Uterus (tissue), 3 donors: ENCODE measurements at regions not wholly inside any gene's neighbourhood (a gene's known extent, or its start where the extent isn't known, plus 50 kb on each side); places are given as distances from the start of the nearest gene placed in this dataset.

ENCODE experiments used
- DNase-seq, 2 donors: peaks; one replicate each; pipeline ENCODE4 v3.0.0-alpha.2; 2019 to 2020
- H3K27ac ChIP-seq, 2 donors: fragments of 200-600 bp; sonication (generic); 1 replicate in 1 of 2; 2 replicates in 1 of 2; pipeline ENCODE4 v1.5.1; 2016 to 2018
- H3K27me3 ChIP-seq, 2 donors: fragments of 200-600 bp; sonication (generic); one replicate each; pipeline ENCODE4 v1.5.1; 2018 to 2019; ENCODE audit warnings: control low read depth in 1 of 2
- H3K36me3 ChIP-seq, 2 donors: fragments of 200-600 bp; sonication (generic); one replicate each; pipeline ENCODE4 v1.5.1; 2019; ENCODE audit warnings: control low read depth in 1 of 2
- H3K4me1 ChIP-seq, 2 donors: fragments of 200-600 bp; sonication (generic); one replicate each; pipeline ENCODE4 v1.5.1; 2018 to 2019; ENCODE audit warnings: control low read depth in 1 of 2
- H3K4me3 ChIP-seq, 2 donors: fragments of 200-600 bp; sonication (generic); 1 replicate in 1 of 2; 2 replicates in 1 of 2; pipeline ENCODE4 v1.5.1; 2018 to 2019; ENCODE audit warnings: mild to moderate bottlenecking in 1 of 2
- H3K9me3 ChIP-seq, 2 donors: fragments of 200-600 bp; sonication (generic); one replicate each; pipeline ENCODE4 v1.5.1; 2019; ENCODE audit warnings: control low read depth in 1 of 2
- POLR2A ChIP-seq, 2 donors: fragments of 450-650 bp; IDR thresholded peaks; one replicate each; pipeline ENCODE4 v1.6.1; 2016; ENCODE audit warnings: antibody characterized with exemption in 2 of 2, mild to moderate bottlenecking in 1 of 2, moderate library complexity in 1 of 2
- intact Hi-C: fragments of 100-400 bp; cut with DNase I; formaldehyde crosslinking; loops from one replicate; pipeline ENCODE4 v1.15.1; 2023; ENCODE audit warnings: low total_unique reads
- TF ChIP-seq, protein P1 (sequence below), 4 experiments: fragments of 200-600 bp in 2 of 4; fragments of 450-650 bp in 2 of 4; sonication (generic) in 2 of 4; IDR thresholded peaks; one replicate each; pipeline ENCODE4 v1.5.1; 2016 to 2019; ENCODE audit warnings: antibody characterized with exemption in 4 of 4, mild to moderate bottlenecking in 2 of 4, moderate library complexity in 1 of 4
- donor health status: DM: yes; HTN: yes; CAD: no.

DNA sequence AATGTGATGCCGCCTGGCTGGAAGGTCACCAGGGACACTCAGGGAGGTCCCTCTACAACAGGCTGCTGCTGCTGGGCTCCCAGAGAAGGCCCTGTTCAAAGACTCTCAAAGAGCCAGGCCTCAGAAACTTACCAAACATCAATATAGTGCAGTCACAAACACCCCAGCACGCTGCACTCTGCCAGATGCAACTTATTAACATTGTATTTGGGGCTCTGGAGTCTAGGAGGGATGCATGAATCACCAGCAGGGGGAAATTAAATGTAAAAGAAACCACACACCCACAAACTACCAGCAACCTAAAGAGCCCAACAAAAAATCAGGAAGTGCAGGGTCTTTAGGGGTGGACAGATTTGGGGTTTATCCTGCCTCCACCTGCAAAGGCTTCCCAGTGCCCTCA is 74.6 kb upstream of the SPATA12 start:
- TF ChIP-seq, protein P1, sequence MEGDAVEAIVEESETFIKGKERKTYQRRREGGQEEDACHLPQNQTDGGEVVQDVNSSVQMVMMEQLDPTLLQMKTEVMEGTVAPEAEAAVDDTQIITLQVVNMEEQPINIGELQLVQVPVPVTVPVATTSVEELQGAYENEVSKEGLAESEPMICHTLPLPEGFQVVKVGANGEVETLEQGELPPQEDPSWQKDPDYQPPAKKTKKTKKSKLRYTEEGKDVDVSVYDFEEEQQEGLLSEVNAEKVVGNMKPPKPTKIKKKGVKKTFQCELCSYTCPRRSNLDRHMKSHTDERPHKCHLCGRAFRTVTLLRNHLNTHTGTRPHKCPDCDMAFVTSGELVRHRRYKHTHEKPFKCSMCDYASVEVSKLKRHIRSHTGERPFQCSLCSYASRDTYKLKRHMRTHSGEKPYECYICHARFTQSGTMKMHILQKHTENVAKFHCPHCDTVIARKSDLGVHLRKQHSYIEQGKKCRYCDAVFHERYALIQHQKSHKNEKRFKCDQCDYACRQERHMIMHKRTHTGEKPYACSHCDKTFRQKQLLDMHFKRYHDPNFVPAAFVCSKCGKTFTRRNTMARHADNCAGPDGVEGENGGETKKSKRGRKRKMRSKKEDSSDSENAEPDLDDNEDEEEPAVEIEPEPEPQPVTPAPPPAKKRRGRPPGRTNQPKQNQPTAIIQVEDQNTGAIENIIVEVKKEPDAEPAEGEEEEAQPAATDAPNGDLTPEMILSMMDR (IDR thresholded peaks at IDR 0.05): no peak
- no peak for TF ChIP-seq POLR2A (IDR thresholded peaks at IDR 0.05)
- intact Hi-C loops: loop anchor here (5.0 to 10.0 kb wide), 2 partner anchors 181 to 284 kb away; partner anchors contain the start of gene ARHGEF3
- H3K9me3 ChIP-seq: no peaks in the 10 kb centered on the region
- H3K36me3 ChIP-seq: no peaks in the 10 kb centered on the region
- H3K27me3 ChIP-seq: no peaks in the 10 kb centered on the region
- no peak overlapping the region for H3K4me3 ChIP-seq
- peak overlapping the region in 1 of 2 donors; percentile 62 for H3K27ac ChIP-seq
- no peak for DNase-seq
- H3K4me1 ChIP-seq: peaks cover 0 to 4% of the 10 kb centered on the region in 2 donors

GRCh38 chr3:56985460-56985859 is 75.0 kb upstream of the SPATA12 start:
- TF ChIP-seq, protein P1 (IDR thresholded peaks at IDR 0.05): no peak
- no peak for TF ChIP-seq POLR2A (IDR thresholded peaks at IDR 0.05)
- peaks cover 0 to 4% of the 10 kb centered on the region in 2 donors for H3K4me1 ChIP-seq
- H3K27ac ChIP-seq: peak overlapping the region in 1 of 2 donors; percentile 62
- intact Hi-C loops: loop anchor here (5.0 to 10.0 kb wide), 2 partner anchors 181 to 283 kb away; partner anchors contain the start of gene ARHGEF3
- no peak overlapping the region for H3K4me3 ChIP-seq
- DNase-seq: no peak
- no peaks in the 10 kb centered on the region for H3K36me3 ChIP-seq
- H3K27me3 ChIP-seq: no peaks in the 10 kb centered on the region
- H3K9me3 ChIP-seq: no peaks in the 10 kb centered on the region

- no peaks in the 10 kb centered on the region for H3K36me3 ChIP-seq
- no peaks in the 10 kb centered on the region for H3K27me3 ChIP-seq
- H3K4me3 ChIP-seq: no peak overlapping the region
- intact Hi-C loops: loop anchor here (10.0 kb wide), 1 partner anchor 179 kb away; the partner anchor contains the start of gene ARHGEF3
- peaks cover 0 to 4% of the 10 kb centered on the region in 2 donors for H3K4me1 ChIP-seq
- no peak for DNase-seq
- TF ChIP-seq, protein P1 (IDR thresholded peaks at IDR 0.05): no peak
- no peak for TF ChIP-seq POLR2A (IDR thresholded peaks at IDR 0.05)
- H3K27ac ChIP-seq: no peak overlapping the region
- no peaks in the 10 kb centered on the region for H3K9me3 ChIP-seq
Measured at GRCh38 chr3:56983427-56983826, 77.0 kb upstream of the SPATA12 start.

DNA sequence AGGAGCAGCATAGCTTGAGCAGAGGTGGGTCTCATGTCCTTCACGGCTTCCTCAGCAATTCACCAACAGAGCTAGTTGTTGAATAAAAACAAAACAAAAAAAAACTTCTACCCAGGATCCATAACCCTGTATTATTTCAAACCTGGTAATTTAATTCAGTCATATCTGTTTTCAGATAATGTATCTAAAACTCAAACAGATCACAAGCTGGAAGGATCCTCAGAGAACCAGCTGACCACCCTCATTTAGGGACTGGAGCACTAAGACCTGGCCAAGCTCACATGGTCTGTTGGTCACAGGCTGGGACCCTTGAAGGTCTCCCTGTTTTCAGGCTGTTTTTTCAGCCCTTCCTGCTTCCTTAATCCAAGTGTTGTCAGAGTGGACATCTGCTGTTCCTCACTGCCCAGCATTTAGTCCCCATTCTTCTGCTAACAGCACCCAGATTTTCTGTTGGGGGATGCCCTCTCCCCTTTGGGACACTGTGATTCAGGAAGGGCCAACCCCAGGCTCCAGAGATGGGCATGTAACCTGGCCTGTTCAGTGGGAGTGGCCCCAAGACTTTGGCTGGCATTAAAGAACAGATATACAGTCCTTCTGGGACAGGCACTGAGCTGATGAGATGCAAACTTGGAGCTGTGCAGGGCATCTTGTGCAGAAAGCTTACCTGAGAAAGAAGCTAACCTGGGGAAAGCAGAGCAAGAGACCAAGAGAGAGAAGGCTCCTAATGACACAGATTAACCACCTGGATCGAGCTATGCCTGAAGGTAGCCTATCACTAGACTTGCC is 78.8 kb upstream of the SPATA12 start:
- Histone ChIP-seq H3K4me1 (peaks cover 0 to 10% of the 10 kb centered on the region in 2 donors), H3K36me3 (no peaks in the 10 kb centered on the region), H3K27ac (no peak overlapping the region), H3K4me3 (no peak overlapping the region), H3K27me3 (no peaks in the 10 kb centered on the region), H3K9me3 (no peaks in the 10 kb centered on the region)
- intact Hi-C loops: loop anchor here (10.0 kb wide), 1 partner anchor 177 kb away; the partner anchor contains the start of gene ARHGEF3
- TF ChIP-seq, protein P1 (IDR thresholded peaks at IDR 0.05): no peak
- TF ChIP-seq POLR2A (IDR thresholded peaks at IDR 0.05): no peak
- no peak for DNase-seq

DNA sequence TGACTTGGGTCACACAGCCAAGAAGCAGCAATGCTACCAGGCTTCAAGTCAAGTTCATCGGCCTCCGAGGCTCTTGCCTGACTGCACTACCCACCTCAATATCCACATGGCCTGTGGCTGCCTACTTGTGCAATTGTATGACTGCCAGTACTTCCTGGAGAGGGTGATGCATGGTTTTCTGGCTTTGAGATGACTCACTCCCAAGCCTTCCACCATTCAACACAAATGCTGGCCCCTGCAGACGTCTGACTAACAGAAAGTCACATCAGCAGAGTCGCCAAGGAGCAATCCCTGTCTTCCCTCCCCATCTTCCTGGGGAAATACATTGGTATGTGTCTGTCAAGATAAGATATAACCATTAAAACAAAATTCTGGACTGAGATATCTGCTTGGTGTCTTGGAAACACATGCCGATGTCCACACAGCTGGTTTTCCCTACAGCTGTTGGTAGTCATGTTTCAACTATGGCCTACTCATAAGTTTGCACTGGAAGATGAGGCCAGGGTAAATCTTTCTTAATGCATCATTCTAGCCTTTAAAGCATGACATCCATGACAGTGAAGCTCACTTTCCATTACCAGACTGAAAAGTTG is 79.6 kb upstream of the SPATA12 start:
- TF ChIP-seq, protein P1 (IDR thresholded peaks at IDR 0.05): no peak
- TF ChIP-seq POLR2A (IDR thresholded peaks at IDR 0.05): no peak
- Histone ChIP-seq H3K36me3 (no peaks in the 10 kb centered on the region), H3K27ac (no peak overlapping the region), H3K4me3 (no peak overlapping the region), H3K27me3 (no peaks in the 10 kb centered on the region), H3K9me3 (no peaks in the 10 kb centered on the region), H3K4me1 (peaks cover 0 to 8% of the 10 kb centered on the region in 2 donors)
- intact Hi-C loops: loop anchor here (10.0 kb wide), 1 partner anchor 176 kb away; the partner anchor contains the start of gene ARHGEF3
- DNase-seq: peak; percentile 41 to 62
